ENCODE measurements at regions not wholly inside any gene's neighbourhood (a gene's known extent, or its start where the extent isn't known, plus 50 kb on each side); places are given as distances from the start of the nearest gene placed in this dataset.
"Not testable (repeated sequence)": the region's sequence is repeated elsewhere in the genome, so short reads cannot be mapped to it uniquely, and the experiment has no call there.

GRCh38 chr13:44312131-44312530, 61.5 kb upstream of the SERP2 start:
- DNase-seq = no peak

- no peak for DNase-seq
Observed at GRCh38 chr13:44312834-44313551, 60.6 kb upstream of the SERP2 start.

- DNase-seq = no peak
Observed at GRCh38 chr13:44313674-44314073, 60.0 kb upstream of the SERP2 start.

GRCh38 chr13:44314160-44314559, 59.5 kb upstream of the SERP2 start:
- not testable (repeated sequence) for DNase-seq

- no peak for DNase-seq
Observed at GRCh38 chr13:44317752-44318151, 55.9 kb upstream of the SERP2 start.

- DNase-seq = no peak
Observed at GRCh38 chr13:44318161-44318560, 55.5 kb upstream of the SERP2 start.

- DNase-seq = no peak
Observed at GRCh38 chr13:44320611-44321010, 53.0 kb upstream of the SERP2 start.

GRCh38 chr13:44321961-44322360, 51.7 kb upstream of the SERP2 start:
- no peak for DNase-seq

- no peak for DNase-seq
Observed at GRCh38 chr13:44322928-44323327, 50.7 kb upstream of the SERP2 start.

DNA sequence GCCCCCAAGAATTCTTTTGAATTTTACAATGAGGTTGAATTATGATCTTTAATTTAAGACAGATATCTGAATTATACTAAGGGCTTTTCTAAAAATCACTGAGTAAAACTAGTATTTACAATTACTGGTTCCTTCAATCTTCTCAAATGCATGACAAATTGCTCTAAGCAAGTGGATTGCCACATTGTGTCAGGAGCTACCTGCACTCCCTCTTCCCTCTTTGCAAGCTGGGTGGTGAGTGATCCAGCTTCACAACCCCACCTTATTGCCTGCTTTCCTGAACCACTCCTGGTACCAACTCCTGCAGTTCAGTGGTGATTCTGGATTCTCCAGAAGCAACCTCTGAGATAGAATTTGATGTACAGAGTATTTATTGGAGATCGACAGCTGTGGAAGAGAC, 49.9 kb upstream of the SERP2 start:
- DNase-seq = no peak

Data from activated naive CD4-positive, alpha-beta T cell treated with anti-CD3 and anti-CD28 coated beads, Interleukin-2, amount 50 U/mL, for 16 hours (primary cell).